G401 (cell line): ENCODE measurements at regions not wholly inside any gene's neighbourhood (a gene's known extent, or its start where the extent isn't known, plus 50 kb on each side); places are given as distances from the start of the nearest gene placed in this dataset.

ENCODE experiments used
- DNase-seq: peaks from one replicate; pipeline ENCODE4 v3.0.0-alpha.2; 2015; ENCODE audit warnings: low spot score
- in situ Hi-C: cut with HindIII; loops from 2 replicates; pipeline ENCODE4 v1.10.0; 2016; ENCODE audit warnings: low sequenced_read_pairs, mixed read lengths

- DNase-seq: no peak
- in situ Hi-C loops: no loop called here
Observed at GRCh38 chr10:58965855-58966254, 210.6 kb upstream of the PHYHIPL start.

- in situ Hi-C loops: no loop called here
- peak; percentile 70 for DNase-seq
Observed at GRCh38 chr10:58967551-58968388, 208.7 kb upstream of the PHYHIPL start.

- in situ Hi-C loops: no loop called here
- DNase-seq: no peak
Observed at GRCh38 chr10:58968389-58968755, 208.1 kb upstream of the PHYHIPL start.

DNA sequence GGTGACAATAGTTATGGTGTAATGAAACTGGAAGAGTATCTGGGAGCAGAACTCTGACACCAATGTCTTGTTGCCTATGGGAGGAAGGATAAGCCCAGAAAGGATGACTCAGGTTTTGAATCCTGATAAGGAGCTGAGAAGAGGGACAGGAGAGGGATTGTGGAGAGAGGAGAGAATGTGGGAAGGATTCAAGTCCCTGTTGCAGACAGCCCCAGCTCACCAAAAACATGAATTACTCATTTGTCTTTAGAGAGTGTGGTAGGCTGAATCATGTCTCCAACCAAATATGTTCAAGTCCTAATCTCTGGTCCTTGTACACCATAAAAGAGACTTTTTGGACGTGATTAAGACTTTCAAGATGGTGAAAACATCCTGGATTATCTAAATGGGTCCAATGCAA is 206.9 kb upstream of the PHYHIPL start:
- in situ Hi-C loops: no loop called here
- DNase-seq: no peak

- in situ Hi-C loops: no loop called here
- no peak for DNase-seq
Observed at GRCh38 chr10:58970160-58970915, 206.1 kb upstream of the PHYHIPL start.

DNA sequence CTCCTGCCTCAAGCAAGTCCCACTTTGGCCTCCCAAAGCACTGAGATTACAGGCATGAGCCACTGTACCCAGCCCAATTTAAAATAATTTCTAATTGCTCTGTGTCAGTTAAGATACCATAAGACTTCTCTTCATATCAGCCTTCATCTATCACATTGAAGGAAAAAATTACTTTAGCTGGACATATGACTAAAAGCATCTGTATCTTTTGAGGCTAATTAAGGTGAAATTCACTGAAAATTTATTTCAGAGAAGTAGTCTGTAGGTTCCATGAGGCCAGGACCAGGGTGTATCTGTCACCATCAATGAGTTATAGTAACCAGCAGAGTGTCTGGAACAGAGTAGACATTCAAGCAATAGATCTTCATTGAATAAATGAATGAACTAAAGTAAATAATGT is 205.2 kb upstream of the PHYHIPL start:
- no peak for DNase-seq
- in situ Hi-C loops: no loop called here

GRCh38 chr10:58971796-58972491 is 204.5 kb upstream of the PHYHIPL start:
- no peak for DNase-seq
- in situ Hi-C loops: no loop called here

DNA sequence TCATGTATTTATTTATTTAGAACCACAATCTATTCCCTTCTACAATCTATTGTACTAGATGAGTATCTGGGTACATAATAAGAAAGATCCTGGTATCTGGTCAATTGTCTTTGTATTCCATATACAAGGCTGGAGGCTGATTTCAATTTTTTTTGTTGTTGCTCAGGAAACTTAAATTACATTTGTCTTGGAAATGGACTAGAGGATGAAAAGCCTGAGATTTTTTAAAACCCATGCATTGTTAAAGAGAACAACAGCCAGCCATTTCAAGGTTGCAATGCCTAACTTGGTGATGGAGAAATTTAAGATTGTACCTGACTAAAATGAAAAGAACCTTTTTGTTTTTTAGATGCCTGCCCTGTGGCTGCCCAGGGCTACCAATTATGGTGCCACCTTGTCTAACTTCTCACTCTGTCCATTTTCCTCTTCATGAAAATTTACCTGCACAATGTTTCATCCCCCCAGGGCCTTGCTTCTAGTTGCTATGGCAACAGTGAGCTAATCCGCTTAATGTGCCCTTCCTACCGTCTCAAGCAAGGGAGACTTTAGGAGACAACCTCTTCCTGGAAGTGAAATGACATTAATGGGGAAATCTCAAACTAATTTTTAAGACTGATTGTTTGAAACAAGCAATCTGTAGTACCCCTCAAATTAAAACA is 203.7 kb upstream of the PHYHIPL start:
- DNase-seq: no peak
- in situ Hi-C loops: no loop called here

GRCh38 chr10:58973235-58973595 is 203.2 kb upstream of the PHYHIPL start:
- no peak for DNase-seq
- in situ Hi-C loops: no loop called here

DNA sequence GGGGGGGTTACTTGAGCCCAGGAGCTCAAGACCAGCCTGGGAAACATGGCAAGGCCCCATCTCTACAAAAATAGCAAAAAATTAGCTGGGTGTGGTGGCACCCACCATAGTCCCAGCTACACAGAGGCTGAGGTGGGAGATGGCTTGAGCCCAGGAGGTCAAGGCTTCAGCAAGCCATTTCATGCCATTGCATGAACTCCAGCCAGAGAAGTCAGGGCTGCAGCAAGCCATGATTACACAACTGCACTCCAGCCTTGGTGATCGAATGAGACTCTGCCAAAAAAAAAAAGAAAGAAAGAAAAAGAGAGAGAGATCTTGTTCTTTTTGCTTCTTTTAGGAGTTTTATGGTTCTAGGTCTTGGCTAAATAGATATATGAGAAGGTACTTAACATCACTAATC is 200.2 kb upstream of the PHYHIPL start:
- DNase-seq: no peak
- in situ Hi-C loops: no loop called here

- DNase-seq: no peak
- in situ Hi-C loops: no loop called here
Observed at GRCh38 chr10:58979711-58980110, 196.7 kb upstream of the PHYHIPL start.

DNA sequence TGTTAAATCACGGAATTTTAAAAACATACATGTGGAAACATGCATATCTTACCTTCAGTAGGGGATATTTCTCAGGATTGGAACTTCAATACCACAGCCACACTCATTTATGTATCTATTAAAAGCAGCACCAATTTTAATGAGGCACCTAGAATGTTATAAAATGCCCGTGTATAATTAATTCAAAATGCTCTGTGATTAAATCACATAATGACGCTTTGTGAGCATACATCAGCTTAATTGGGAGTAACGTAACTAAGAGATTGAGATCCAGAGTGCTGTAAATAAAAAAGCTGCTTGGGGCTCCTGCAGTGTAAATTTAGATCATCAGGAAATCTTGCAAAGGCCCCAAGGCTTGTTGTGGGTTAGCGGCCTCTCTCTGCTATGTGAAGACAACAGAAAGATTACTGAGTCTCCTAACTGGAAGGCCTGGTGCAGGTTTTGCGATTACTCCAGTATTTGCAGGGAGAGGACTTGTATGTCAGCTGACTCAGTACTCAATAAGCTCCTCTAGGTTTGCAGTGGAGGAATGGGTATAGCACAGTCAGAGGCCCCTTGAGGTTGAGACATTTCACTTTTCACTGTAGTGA is 195.5 kb upstream of the PHYHIPL start:
- no peak for DNase-seq
- in situ Hi-C loops: no loop called here

GRCh38 chr10:58981846-58982245 is 194.6 kb upstream of the PHYHIPL start:
- no peak for DNase-seq

GRCh38 chr10:58982470-58983239 is 193.8 kb upstream of the PHYHIPL start:
- no peak for DNase-seq
- in situ Hi-C loops: no loop called here

More at GRCh38 chr10:58981846-58982245, 194.6 kb upstream of the PHYHIPL start:
- in situ Hi-C loops: no loop called here

- in situ Hi-C loops: no loop called here
- DNase-seq: no peak
Observed at GRCh38 chr10:58985216-58985615, 191.2 kb upstream of the PHYHIPL start.

GRCh38 chr10:58989486-58990039 is 186.9 kb upstream of the PHYHIPL start:
- DNase-seq: no peak
- in situ Hi-C loops: no loop called here

DNA sequence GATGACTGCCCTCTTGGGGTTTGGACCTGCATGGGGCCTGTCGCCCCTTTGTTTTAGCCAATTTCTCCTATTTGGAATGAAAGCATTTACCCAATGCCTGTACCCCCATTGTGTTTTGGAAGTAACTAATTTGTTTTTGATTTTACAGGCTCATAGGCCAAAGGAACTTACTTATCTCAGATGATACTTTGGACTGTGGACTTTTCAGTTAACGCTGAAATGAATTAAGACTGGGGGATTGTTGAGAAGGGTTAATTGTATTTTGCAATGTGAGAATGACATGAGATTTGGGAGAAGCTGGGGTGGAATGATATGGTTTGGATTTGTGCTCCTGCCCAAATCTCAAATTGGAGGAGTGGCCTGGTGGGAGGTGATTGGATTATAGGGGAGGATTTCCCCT is 185.8 kb upstream of the PHYHIPL start:
- in situ Hi-C loops: no loop called here
- no peak for DNase-seq

- no peak for DNase-seq
- in situ Hi-C loops: no loop called here
Observed at GRCh38 chr10:58991856-58992255, 184.6 kb upstream of the PHYHIPL start.
